Erythroblast (primary cell): ENCODE measurements at regions not wholly inside any gene's neighbourhood (a gene's known extent, or its start where the extent isn't known, plus 50 kb on each side); places are given as distances from the start of the nearest gene placed in this dataset.

Source experiments
- GATA1 ChIP-seq: IDR thresholded peaks from 2 replicates; pipeline ENCODE4 v1.6.1; 2011; ENCODE audit warnings: low read depth, mild to moderate bottlenecking, control low read depth, low read length, moderate library complexity
- POLR2A ChIP-seq: IDR thresholded peaks from 2 replicates; pipeline ENCODE4 v1.6.1; 2011; ENCODE audit warnings: mild to moderate bottlenecking, low read length

DNA sequence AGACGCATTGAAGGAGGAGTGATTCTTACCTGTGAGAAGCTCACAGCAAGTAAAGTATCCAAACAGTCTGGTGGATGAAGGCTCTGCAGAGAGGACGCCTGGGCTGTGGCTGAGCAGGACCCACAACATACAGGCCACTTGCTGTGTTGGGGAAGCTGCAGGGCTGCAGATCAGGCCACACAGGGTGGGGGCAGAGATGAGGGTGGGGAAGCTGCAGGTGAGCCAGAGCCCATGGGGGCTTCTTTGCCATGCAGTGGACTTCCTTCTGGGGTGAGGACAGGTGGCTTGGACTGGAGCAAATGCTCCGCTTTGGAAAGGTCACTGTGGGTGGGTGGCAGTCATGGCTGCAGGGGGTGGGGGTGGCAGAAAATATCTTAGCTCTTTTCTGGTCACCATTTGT is 214.8 kb downstream of the GLRX3 start:
- TF ChIP-seq POLR2A (no peak), GATA1 (no peak)
